Keratinocyte (primary cell): ENCODE measurements at regions not wholly inside any gene's neighbourhood (a gene's known extent, or its start where the extent isn't known, plus 50 kb on each side); places are given as distances from the start of the nearest gene placed in this dataset.

Experiments
- DNase-seq: peaks from one replicate; pipeline ENCODE4 v3.0.0-alpha.2; 2011; ENCODE audit warnings: low read depth, missing footprints, low spot score
- FAIRE-seq: peaks from 2 replicates; lab custom pipeline; 2011; peaks lifted over from hg19 to GRCh38; lab: Jason Lieb, UNC
- H2AFZ ChIP-seq: 2 replicates; pipeline ENCODE4 v1.6.0; 2012; ENCODE audit warnings: low read length, control low read depth, inconsistent platforms; ENCODE audit not compliant: control insufficient read depth
- H3K27ac ChIP-seq: 2 replicates; pipeline ENCODE4 v1.5.1; 2011; ENCODE audit warnings: low read length; ENCODE audit not compliant: control insufficient read depth, insufficient read depth
- H3K27me3 ChIP-seq: 3 replicates; pipeline ENCODE4 v1.6.0; 2011; ENCODE audit warnings: low read length; ENCODE audit not compliant: control insufficient read depth, insufficient read depth; ENCODE audit errors: extremely low read depth
- H3K36me3 ChIP-seq, 2 experiments: 2 replicates in 1 of 2; 3 replicates in 1 of 2; pipeline ENCODE4 v1.5.1; 2011; ENCODE audit warnings: low read length in 2 of 2, mild to moderate bottlenecking in 1 of 2; ENCODE audit not compliant: control insufficient read depth in 2 of 2, insufficient read depth in 2 of 2; ENCODE audit errors: extremely low read depth in 1 of 2
- H3K4me1 ChIP-seq: 3 replicates; pipeline ENCODE4 v1.5.1; 2011; ENCODE audit warnings: low read length; ENCODE audit not compliant: control insufficient read depth, insufficient read depth; ENCODE audit errors: extremely low read depth
- H3K4me2 ChIP-seq: 3 replicates; pipeline ENCODE4 v1.6.0; 2011; ENCODE audit warnings: low read depth, low read length; ENCODE audit not compliant: control insufficient read depth, insufficient read depth; ENCODE audit errors: extremely low read depth
- H3K4me3 ChIP-seq, 3 experiments: fragments of 200-600 bp in 1 of 3; sonication (generic) in 1 of 3; 2 replicates in 2 of 3; 3 replicates in 1 of 3; pipeline ENCODE4 v1.5.1; 2011 to 2016; ENCODE audit warnings: low read length in 3 of 3, mild to moderate bottlenecking in 3 of 3, control low read depth in 2 of 3, inconsistent platforms in 1 of 3, low read depth in 1 of 3, mixed read lengths in 1 of 3, mixed run types in 1 of 3, moderate library complexity in 1 of 3; ENCODE audit not compliant: control insufficient read depth in 2 of 3, insufficient read depth in 2 of 3; ENCODE audit errors: extremely low read depth in 1 of 3
- H3K79me2 ChIP-seq: 2 replicates; pipeline ENCODE4 v1.6.0; 2012; ENCODE audit warnings: low read length; ENCODE audit not compliant: control insufficient read depth, insufficient read depth
- H3K9ac ChIP-seq: 3 replicates; pipeline ENCODE4 v1.6.0; 2011; ENCODE audit warnings: low read length; ENCODE audit not compliant: control insufficient read depth, insufficient read depth; ENCODE audit errors: extremely low read depth
- H3K9me1 ChIP-seq: 3 replicates; pipeline ENCODE4 v1.6.0; 2011; ENCODE audit warnings: low read length; ENCODE audit not compliant: control insufficient read depth, insufficient read depth; ENCODE audit errors: extremely low read depth
- H3K9me3 ChIP-seq: 2 replicates; pipeline ENCODE4 v1.5.1; 2012; ENCODE audit warnings: low read depth, low read length; ENCODE audit not compliant: control insufficient read depth
- H4K20me1 ChIP-seq: 3 replicates; pipeline ENCODE4 v1.6.0; 2011; ENCODE audit warnings: low read length; ENCODE audit not compliant: control insufficient read depth, insufficient read depth; ENCODE audit errors: extremely low read depth
- CTCF ChIP-seq, 3 experiments: IDR thresholded peaks in 1 of 3; conservative IDR thresholded peaks in 1 of 3; optimal IDR thresholded peaks in 1 of 3; 2 replicates in 2 of 3; 3 replicates in 1 of 3; pipeline versions ENCODE3 to v1.5.1; 2011; ENCODE audit warnings: low read length in 3 of 3, mild to moderate bottlenecking in 3 of 3, moderate library complexity in 2 of 3, control low read depth in 1 of 3, inconsistent platforms in 1 of 3; ENCODE audit not compliant: insufficient read depth in 2 of 3; ENCODE audit errors: extremely low read depth in 1 of 3
- EZH2 ChIP-seq: IDR thresholded peaks from one replicate; pipeline ENCODE4 v1.6.1; 2012; ENCODE audit warnings: inconsistent platforms, mild to moderate bottlenecking, low read length, moderate library complexity
- dilution Hi-C: fragments of 300-500 bp; cut with MboI; formaldehyde crosslinking; loops from one replicate; pipeline ENCODE4 v1.7.0; 2020; ENCODE audit warnings: low sequenced_read_pairs; ENCODE audit not compliant: extremely low pct_ligation_motif_present

GRCh38 chr10:78385599-78385998 is 351.9 kb downstream of the RPS24 start:
- Histone ChIP-seq H3K4me3 (no peak overlapping the region), H3K4me1 (no peaks in the 10 kb centered on the region), H3K9me3 (no peaks in the 10 kb centered on the region), H3K36me3 (no peaks in the 10 kb centered on the region), H3K27me3 (peaks cover 10% of the 10 kb centered on the region), H3K27ac (no peak overlapping the region), H3K9ac (no peak overlapping the region), H3K9me1 (no peaks in the 10 kb centered on the region), H4K20me1 (no peaks in the 10 kb centered on the region), H3K79me2 (no peaks in the 10 kb centered on the region), H2AFZ (no peak overlapping the region), H3K4me2 (no peak overlapping the region)
- DNase-seq (no peak), FAIRE-seq (no peak)
- dilution Hi-C loops, result no loop called here
- no peak for TF ChIP-seq EZH2
- no peak for TF ChIP-seq CTCF (optimal IDR thresholded peaks at IDR 0.05 in 1 of 3, IDR thresholded peaks at IDR 0.05 in 1 of 3, conservative IDR thresholded peaks at IDR 0.05 in 1 of 3; ENCODE audit: extremely low read depth in 1 of 3, insufficient read depth in 2 of 3, low read length in 3 of 3)

- H3K4me2 ChIP-seq, result no peak overlapping the region
- no peaks in the 10 kb centered on the region for H3K79me2 ChIP-seq
- dilution Hi-C loops, result no loop called here
- H3K27ac ChIP-seq, result no peak overlapping the region
- no peak overlapping the region for H3K4me3 ChIP-seq
- TF ChIP-seq EZH2 (no peak), CTCF (optimal IDR thresholded peaks at IDR 0.05 in 1 of 3, IDR thresholded peaks at IDR 0.05 in 1 of 3, conservative IDR thresholded peaks at IDR 0.05 in 1 of 3; ENCODE audit: extremely low read depth in 1 of 3, insufficient read depth in 2 of 3, low read length in 3 of 3) (no peak)
- no peaks in the 10 kb centered on the region for H3K9me3 ChIP-seq
- H2AFZ ChIP-seq, result no peak overlapping the region
- H3K9me1 ChIP-seq, result no peaks in the 10 kb centered on the region
- H3K4me1 ChIP-seq, result no peaks in the 10 kb centered on the region
- H3K27me3 ChIP-seq, result peaks cover 2% of the 10 kb centered on the region
- no peaks in the 10 kb centered on the region for H3K36me3 ChIP-seq
- FAIRE-seq (no peak), DNase-seq (no peak)
- H3K9ac ChIP-seq, result no peak overlapping the region
- no peaks in the 10 kb centered on the region for H4K20me1 ChIP-seq
Observed at GRCh38 chr10:78386509-78386908, 352.8 kb downstream of the RPS24 start.
